C4-2B (cell line): ENCODE measurements at regions not wholly inside any gene's neighbourhood (a gene's known extent, or its start where the extent isn't known, plus 50 kb on each side); places are given as distances from the start of the nearest gene placed in this dataset.

Experiments
- CTCF ChIP-seq: fragments of 450-650 bp; conservative IDR thresholded peaks from 2 replicates; pipeline ENCODE4 v1.5.1; 2017; ENCODE audit warnings: mild to moderate bottlenecking
- ZFX ChIP-seq: fragments of 450-650 bp; IDR thresholded peaks from 2 replicates; pipeline ENCODE4 v1.6.1; 2017

GRCh38 chr2:47293976-47294375, 75.1 kb upstream of the EPCAM start:
- TF ChIP-seq CTCF (no peak), ZFX (no peak)
